ENCODE measurements at regions not wholly inside any gene's neighbourhood (a gene's known extent, or its start where the extent isn't known, plus 50 kb on each side); places are given as distances from the start of the nearest gene placed in this dataset.

GRCh38 chr11:32164836-32165235 lies 74.0 kb downstream of the RCN1 start (continued):
- no peak for TF ChIP-seq BCL3 (CRISPR knock-in tag; IDR thresholded peaks at IDR 0.05)

- POLR2A ChIA-PET = no interaction called here
- H3K79me2 ChIP-seq (ENCODE audit: insufficient read depth, low read length) = no peaks in the 10 kb centered on the region
- peaks cover 0 to 26% of the 10 kb centered on the region in 2 experiments; a peak in 3 of 5 replicates for H3K27me3 ChIP-seq (ENCODE audit: control insufficient read depth in 1 of 2, insufficient read depth in 2 of 2, low read length in 2 of 2)
- FAIRE-seq = no peak
- DNase-seq (ENCODE audit: low spot score) = no peak
- in situ Hi-C loops (cut with HindIII; ENCODE audit: extremely low pct_ligation_motif_present, low pct_unique_long_range_greater_than_20kb) = loop anchor here (25.0 kb wide), 2 partner anchors 782 to 932 kb away; no protein-coding TSS in a partner anchor
- no peak overlapping the region for H3K27ac ChIP-seq (ENCODE audit: extremely low read length, insufficient read depth, low read length)
- no TSS peak for BruUV-seq (replicated peaks)
- H2AFZ ChIP-seq (ENCODE audit: low read length) = no peak overlapping the region
- H3K9ac ChIP-seq (ENCODE audit: insufficient read depth, low read depth, low read length) = no peak overlapping the region
- CTCF ChIA-PET (ENCODE audit: low intra/inter-chr PET ratio, low total read pairs) = no interaction called here
- TF ChIP-seq, protein P1, sequence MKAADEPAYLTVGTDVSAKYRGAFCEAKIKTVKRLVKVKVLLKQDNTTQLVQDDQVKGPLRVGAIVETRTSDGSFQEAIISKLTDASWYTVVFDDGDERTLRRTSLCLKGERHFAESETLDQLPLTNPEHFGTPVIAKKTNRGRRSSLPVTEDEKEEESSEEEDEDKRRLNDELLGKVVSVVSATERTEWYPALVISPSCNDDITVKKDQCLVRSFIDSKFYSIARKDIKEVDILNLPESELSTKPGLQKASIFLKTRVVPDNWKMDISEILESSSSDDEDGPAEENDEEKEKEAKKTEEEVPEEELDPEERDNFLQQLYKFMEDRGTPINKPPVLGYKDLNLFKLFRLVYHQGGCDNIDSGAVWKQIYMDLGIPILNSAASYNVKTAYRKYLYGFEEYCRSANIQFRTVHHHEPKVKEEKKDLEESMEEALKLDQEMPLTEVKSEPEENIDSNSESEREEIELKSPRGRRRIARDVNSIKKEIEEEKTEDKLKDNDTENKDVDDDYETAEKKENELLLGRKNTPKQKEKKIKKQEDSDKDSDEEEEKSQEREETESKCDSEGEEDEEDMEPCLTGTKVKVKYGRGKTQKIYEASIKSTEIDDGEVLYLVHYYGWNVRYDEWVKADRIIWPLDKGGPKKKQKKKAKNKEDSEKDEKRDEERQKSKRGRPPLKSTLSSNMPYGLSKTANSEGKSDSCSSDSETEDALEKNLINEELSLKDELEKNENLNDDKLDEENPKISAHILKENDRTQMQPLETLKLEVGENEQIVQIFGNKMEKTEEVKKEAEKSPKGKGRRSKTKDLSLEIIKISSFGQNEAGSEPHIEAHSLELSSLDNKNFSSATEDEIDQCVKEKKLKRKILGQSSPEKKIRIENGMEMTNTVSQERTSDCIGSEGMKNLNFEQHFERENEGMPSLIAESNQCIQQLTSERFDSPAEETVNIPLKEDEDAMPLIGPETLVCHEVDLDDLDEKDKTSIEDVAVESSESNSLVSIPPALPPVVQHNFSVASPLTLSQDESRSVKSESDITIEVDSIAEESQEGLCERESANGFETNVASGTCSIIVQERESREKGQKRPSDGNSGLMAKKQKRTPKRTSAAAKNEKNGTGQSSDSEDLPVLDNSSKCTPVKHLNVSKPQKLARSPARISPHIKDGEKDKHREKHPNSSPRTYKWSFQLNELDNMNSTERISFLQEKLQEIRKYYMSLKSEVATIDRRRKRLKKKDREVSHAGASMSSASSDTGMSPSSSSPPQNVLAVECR (CRISPR knock-in tag; IDR thresholded peaks at IDR 0.05; ENCODE audit: borderline replicate concordance) = no peak
- TF ChIP-seq RFXANK (CRISPR knock-in tag; IDR thresholded peaks at IDR 0.05) = no peak
- H3K36me3 ChIP-seq (replicated peaks in 1 of 2; ENCODE audit: control insufficient read depth in 1 of 2, insufficient read depth in 2 of 2, low read length in 2 of 2) = no peaks in the 10 kb centered on the region
- 45% methylated on average over 2 of the region's 2 CpGs for WGBS (ENCODE audit: low lambda C conversion rate)
- H3K4me3 ChIP-seq (replicated peaks in 1 of 3; ENCODE audit: insufficient read depth in 1 of 3, low read depth in 2 of 3, low read length in 3 of 3) = no peak overlapping the region
- intact Hi-C loops (cut with micrococcal nuclease; ENCODE audit: unreplicated experiment) = no loop called here
- ATAC-seq = no peak
- no peaks in the 10 kb centered on the region for H3K4me1 ChIP-seq (ENCODE audit: insufficient read depth, low read length)
- no peak overlapping the region for H3K4me2 ChIP-seq (ENCODE audit: low read depth, low read length)
- H3K9me3 ChIP-seq (ENCODE audit: low read length) = no peaks in the 10 kb centered on the region
- H4K20me1 ChIP-seq (ENCODE audit: insufficient read depth, low read length) = no peaks in the 10 kb centered on the region
Observed at GRCh38 chr11:32168924-32169323, 78.0 kb downstream of the RCN1 start.
